Fibroblast of pulmonary artery (primary cell): ENCODE measurements at regions not wholly inside any gene's neighbourhood (a gene's known extent, or its start where the extent isn't known, plus 50 kb on each side); places are given as distances from the start of the nearest gene placed in this dataset.

Experiments
- DNase-seq: peaks from one replicate; pipeline ENCODE4 v3.0.0-alpha.2; 2010; ENCODE audit warnings: low read depth
- H3K4me3 ChIP-seq: replicated peaks from 2 replicates; pipeline ENCODE4 v1.5.1; 2011; ENCODE audit warnings: low read depth, mild to moderate bottlenecking, control low read depth, low read length, moderate library complexity
- TF ChIP-seq, protein P1 (sequence below): IDR thresholded peaks from 2 replicates; pipeline ENCODE4 v1.5.1; 2011; ENCODE audit warnings: mild to moderate bottlenecking, control low read depth, low read length, inconsistent platforms; ENCODE audit errors: missing control alignments

DNA sequence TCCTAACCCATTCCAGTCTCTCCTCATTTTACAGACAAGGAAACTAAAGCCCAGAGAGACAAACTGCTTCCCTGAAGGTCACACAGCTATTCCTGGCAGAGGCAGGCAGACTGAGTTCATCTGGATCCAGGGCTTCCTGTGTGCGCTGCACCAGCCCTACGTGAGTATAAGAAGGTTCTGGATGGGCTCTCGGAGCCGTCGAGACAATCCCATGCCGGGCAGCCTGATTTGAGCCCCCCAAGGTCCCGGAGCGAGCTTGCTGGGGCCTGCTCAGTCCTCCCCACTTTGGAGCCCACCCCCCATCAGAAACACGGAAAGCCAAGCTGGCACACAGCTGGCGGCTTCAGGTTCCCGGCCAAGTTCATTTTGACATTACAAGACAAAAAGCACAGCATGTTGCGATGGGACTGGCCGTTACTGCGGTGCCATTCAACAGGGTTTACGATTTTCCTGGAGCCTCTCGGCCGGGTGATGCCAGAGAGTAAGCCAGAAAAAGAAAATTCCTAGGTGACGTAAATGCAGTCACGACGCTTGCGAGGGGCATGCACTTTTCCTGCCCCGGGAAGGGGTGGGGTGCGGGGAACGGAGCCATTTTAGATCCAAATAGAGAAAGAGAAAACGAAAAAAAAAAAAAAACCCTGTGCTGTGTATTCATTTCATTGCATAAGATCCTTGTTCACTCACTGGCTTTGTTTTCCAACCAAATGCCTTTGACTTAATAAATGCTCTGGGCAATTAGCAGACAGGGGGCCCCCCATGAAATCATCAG, 167.1 kb upstream of the FOXF1 start:
- peak; percentile 85 for DNase-seq
- TF ChIP-seq, protein P1, sequence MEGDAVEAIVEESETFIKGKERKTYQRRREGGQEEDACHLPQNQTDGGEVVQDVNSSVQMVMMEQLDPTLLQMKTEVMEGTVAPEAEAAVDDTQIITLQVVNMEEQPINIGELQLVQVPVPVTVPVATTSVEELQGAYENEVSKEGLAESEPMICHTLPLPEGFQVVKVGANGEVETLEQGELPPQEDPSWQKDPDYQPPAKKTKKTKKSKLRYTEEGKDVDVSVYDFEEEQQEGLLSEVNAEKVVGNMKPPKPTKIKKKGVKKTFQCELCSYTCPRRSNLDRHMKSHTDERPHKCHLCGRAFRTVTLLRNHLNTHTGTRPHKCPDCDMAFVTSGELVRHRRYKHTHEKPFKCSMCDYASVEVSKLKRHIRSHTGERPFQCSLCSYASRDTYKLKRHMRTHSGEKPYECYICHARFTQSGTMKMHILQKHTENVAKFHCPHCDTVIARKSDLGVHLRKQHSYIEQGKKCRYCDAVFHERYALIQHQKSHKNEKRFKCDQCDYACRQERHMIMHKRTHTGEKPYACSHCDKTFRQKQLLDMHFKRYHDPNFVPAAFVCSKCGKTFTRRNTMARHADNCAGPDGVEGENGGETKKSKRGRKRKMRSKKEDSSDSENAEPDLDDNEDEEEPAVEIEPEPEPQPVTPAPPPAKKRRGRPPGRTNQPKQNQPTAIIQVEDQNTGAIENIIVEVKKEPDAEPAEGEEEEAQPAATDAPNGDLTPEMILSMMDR: no peak
- H3K4me3 ChIP-seq: no peak overlapping the region

DNA sequence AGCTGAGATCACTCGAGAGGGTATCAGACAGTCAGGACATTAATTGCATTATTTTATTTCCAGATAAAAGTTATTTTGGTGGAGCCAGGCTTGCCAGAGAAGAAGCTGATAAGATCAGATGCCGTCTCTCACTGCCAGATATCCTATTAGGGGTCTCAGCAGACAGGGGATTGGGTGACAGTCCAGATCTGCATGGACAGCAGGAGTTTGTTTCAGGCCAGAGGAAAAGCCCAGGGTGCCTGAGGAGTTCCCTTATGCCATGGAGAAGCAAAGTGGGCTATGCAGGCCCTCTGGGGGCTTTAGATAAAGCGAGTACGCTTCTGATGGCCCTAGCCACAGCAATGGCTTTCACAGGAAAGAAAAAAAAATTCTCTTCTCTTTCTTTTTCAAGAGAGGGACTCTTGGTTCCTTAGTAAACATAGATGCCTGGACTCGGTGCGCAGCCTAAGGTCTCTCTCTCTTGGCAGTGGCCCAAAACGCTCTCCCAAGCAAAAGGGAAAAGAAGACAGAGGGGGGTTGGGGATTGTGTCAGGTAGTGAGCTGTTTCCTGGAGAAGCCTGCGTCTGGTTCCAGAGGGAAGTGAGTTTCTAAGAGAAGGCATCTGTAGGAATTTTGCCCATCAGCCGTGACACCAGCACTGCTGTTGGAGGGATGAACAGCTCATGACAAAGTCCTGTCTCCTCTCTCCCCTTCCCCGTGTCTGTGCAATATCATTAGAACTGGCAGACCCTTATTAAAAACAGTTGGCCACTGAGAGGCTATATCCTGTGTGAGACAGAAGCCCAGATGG, 166.3 kb upstream of the FOXF1 start:
- peak; percentile 65 for DNase-seq
- no peak overlapping the region for H3K4me3 ChIP-seq
- TF ChIP-seq, protein P1: no peak

DNA sequence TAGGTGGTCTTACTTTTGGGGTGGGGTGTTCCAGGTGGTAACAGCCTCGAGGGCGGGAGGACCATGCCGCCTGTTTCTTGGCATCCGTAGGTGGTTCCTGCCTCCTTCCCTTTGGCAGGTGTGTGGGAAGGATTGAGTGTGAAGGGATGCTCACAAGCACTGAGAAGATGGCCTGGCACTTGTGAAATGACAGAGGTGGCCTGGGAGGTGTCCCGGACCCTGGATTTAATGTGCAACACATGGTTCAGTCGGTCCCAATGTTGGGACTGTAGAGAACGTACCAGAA, 165.8 kb upstream of the FOXF1 start:
- H3K4me3 ChIP-seq: no peak overlapping the region
- TF ChIP-seq, protein P1: no peak
- no peak for DNase-seq

DNA sequence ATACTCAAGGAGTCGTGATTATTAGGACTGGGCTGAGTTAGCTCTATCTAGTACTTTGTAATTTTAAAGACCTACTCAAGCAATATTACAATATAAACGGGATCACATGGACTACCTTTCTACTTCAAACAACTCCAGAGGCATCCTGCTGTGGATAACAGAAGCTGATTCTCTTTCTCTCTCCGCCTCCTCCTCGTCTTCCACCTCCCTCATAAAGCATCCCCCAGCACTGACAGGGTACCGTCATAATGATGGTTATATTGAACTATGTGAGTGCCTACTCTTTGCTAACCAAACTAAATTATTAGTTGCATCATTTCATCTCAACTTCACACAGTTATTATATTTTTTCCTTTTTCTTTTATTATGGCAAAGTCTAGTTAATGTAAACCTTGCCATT, 165.4 kb upstream of the FOXF1 start:
- no peak for DNase-seq
- H3K4me3 ChIP-seq: no peak overlapping the region
- TF ChIP-seq, protein P1: no peak

DNA sequence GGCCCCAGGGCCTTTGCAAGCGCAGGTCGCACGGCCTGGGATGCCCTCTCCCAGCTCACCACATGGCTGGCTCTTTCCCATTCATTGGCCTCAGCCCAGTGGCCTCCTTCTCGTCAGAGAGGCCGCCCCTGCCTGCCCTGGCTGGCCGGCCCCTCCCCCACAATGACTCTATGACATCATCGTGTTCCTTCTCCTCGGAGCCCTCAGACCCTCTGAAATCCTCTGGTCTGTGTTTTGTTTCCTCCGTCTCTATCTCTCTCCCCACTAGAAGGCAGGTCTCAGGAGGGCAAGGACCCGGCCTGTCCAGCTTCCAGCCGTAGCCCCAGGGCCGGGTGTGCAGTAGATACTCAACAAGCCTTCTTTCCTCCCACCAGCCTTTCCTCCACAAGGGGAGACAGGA, 164.8 kb upstream of the FOXF1 start:
- H3K4me3 ChIP-seq: no peak overlapping the region
- DNase-seq: no peak
- TF ChIP-seq, protein P1: no peak

DNA sequence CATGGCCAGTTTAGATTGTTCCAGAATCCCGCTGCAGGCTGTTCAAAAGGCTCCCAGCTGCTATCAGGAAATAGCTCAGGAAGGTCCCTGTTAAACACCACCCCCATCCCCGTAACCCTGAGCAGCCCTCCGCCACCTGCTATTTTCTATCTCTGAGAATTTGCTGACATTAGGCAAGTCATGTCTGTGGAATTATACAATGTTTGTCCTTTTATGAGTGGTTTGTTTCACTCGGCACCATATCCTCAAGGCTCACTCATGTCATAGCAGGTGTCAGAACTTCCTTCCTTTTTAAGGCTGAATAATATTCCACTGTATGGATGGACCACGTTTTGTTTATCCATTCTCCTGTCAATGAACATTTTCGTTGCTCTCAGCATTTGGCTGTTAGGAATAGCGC, 164.3 kb upstream of the FOXF1 start:
- DNase-seq: no peak
- H3K4me3 ChIP-seq: no peak overlapping the region
- TF ChIP-seq, protein P1: no peak
